Prostate gland (tissue), 2 donors: ENCODE measurements at regions not wholly inside any gene's neighbourhood (a gene's known extent, or its start where the extent isn't known, plus 50 kb on each side); places are given as distances from the start of the nearest gene placed in this dataset.

Source experiments
- CTCF ChIP-seq, 4 experiments: fragments of 200-600 bp in 2 of 4; fragments of 450-650 bp in 2 of 4; sonication (generic) in 2 of 4; IDR thresholded peaks; 1 replicate in 3 of 4; 2 replicates in 1 of 4; pipeline ENCODE4 v1.5.1; 2016 to 2019; ENCODE audit warnings: antibody characterized with exemption in 4 of 4, mild to moderate bottlenecking in 2 of 4, moderate library complexity in 2 of 4
- POLR2A ChIP-seq: fragments of 450-650 bp; IDR thresholded peaks from one replicate; pipeline ENCODE4 v1.6.1; 2016; ENCODE audit warnings: antibody characterized with exemption, mild to moderate bottlenecking

DNA sequence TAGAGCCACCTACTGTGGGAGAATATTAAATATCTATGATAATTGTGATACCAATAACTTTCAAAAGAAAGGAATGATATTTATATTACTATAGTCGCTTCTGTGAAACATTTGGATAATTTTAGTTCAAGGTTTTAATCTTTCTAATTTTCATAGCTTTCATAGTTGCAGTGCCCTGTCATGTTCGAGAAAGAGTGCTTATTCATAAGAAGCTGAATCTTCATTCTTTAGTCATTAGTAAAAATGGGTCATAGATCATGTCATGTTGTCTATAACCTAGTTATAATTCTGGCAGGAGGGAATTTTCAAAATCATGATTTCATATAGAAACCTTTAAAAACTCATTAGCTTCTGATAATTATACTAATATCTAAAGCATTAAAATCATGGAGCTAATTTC, 685.6 kb downstream of the CETN3 start:
- TF ChIP-seq CTCF (IDR thresholded peaks at IDR 0.05) = no peak
- no peak for TF ChIP-seq POLR2A
